GM18907 (cell line): ENCODE measurements at regions not wholly inside any gene's neighbourhood (a gene's known extent, or its start where the extent isn't known, plus 50 kb on each side); places are given as distances from the start of the nearest gene placed in this dataset.
"Not testable (repeated sequence)": the region's sequence is repeated elsewhere in the genome, so short reads cannot be mapped to it uniquely, and the experiment has no call there.

Experiments used
- ATAC-seq: cut with Tn5 transposase; IDR thresholded peaks from one replicate; pipeline ENCODE4 v1.9.1; 2021; ENCODE audit warnings: mild to moderate bottlenecking, moderate library complexity; ENCODE audit not compliant: unreplicated experiment

DNA sequence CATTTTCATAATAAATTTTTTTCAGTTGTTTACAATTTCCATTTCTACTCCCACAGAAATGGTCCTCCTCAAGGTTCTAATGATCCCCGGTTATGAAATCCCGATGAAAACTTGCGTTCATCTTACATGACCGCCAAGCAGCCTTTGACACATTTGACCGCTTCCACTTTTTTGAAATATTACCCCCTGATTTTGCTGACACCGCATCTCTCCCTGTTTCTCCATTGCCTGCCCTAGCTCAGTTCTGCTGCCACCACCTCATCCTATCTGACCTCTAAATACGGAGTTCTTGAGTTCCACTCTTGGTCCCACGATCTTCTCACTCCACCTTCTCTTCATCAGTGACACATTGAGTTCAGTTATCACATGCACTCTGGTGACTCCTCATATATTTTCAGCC lies 74.1 kb downstream of the SLC35B3 start:
- no peak for ATAC-seq

GRCh38 chr6:8352966-8353340 lies 82.4 kb downstream of the SLC35B3 start:
- ATAC-seq = no peak

GRCh38 chr6:8352335-8352965 lies 82.9 kb downstream of the SLC35B3 start:
- no peak for ATAC-seq

- no peak for ATAC-seq
Observed at GRCh38 chr6:8343600-8343999, 91.7 kb downstream of the SLC35B3 start.

GRCh38 chr6:8342241-8342819 lies 93.0 kb downstream of the SLC35B3 start:
- ATAC-seq = no peak

- ATAC-seq = no peak
Observed at GRCh38 chr6:8337147-8337546, 98.2 kb downstream of the SLC35B3 start.

- no peak for ATAC-seq
Observed at GRCh38 chr6:8336406-8337057, 98.8 kb downstream of the SLC35B3 start.

DNA sequence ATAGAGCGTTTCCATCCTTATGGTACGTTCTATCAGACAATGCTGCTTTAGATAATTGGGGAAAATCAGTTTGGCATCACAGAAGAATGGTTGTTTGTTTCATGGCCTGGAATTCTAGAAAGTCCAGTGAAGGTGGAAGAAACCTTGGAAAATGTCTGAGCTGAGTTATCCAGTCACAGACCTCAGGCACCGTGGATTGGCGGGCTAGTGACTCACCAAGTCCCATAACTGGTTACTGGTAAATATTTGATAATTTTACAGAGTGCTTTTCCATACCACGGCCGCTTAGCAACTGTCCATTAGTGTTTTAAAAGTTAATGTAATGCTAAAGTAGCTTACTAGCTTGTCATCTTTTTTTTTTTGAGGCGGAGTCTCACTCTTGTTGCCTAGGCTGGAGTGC lies 99.4 kb downstream of the SLC35B3 start:
- ATAC-seq = no peak

DNA sequence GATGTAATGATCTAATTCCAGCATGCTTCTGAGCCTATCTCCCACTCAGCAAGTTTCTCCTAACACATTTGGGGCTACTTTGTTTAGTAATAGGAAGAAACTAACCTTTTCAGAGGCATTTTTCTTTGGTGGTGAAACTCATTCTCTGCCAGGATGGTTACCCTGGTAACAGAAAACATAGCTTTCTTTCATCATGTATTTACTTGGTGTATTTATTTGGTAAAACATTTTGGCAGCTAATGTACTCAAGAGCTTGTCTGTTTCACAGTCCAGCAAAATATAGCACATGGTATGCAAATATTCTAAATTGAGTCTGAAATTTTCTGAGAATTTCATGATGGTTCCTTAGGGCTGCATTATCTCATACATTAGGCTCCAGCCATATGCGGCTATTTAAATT lies 100.0 kb downstream of the SLC35B3 start:
- no peak for ATAC-seq

DNA sequence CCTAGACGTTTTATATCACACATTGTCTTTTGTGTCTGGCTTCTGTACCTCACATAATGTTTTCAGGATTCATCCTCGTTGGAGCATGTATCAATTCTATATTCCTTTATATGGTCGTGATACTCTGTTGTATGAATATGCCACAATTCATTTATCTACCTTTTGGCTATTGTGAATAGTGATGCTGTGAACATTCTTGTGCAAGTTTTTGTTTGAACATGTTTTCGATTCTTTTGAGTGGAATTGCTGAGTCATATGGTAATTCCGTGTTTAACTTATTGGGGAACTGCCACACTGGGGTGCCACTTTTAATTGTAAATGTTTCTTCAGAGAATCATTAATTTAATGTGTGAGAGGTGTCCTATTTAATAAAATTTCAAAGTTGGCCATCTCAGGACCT lies 101.2 kb downstream of the SLC35B3 start:
- ATAC-seq = no peak

- no peak for ATAC-seq
Observed at GRCh38 chr6:8329562-8329961, 105.8 kb downstream of the SLC35B3 start.

DNA sequence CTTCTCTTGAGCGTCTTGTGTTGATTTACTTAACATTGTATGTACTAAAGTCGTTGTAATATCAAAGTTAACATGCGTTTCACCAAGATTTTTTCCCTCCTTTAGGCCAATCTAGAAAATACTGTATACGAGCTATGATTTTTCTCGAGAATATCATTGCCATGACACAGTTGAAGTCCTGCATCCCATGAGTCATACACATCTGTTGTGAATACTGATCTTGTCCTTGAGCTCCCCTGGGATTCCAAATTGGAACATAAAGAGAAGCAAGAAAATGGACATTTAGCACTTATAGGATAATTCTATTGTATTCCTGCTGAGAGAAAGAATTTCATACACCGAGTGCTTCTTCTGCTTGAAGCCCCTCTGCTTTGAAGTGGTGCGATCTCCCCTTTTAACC lies 109.6 kb downstream of the SLC35B3 start:
- no peak for ATAC-seq

- ATAC-seq = no peak
Observed at GRCh38 chr6:8322659-8323058, 112.7 kb downstream of the SLC35B3 start.

GRCh38 chr6:8321671-8322404 lies 113.5 kb downstream of the SLC35B3 start:
- ATAC-seq = no peak

GRCh38 chr6:8315154-8315553 lies 120.2 kb downstream of the SLC35B3 start:
- no peak for ATAC-seq

GRCh38 chr6:8301502-8301901 lies 133.8 kb downstream of the SLC35B3 start:
- ATAC-seq = no peak

- no peak for ATAC-seq
Observed at GRCh38 chr6:8299034-8299433, 136.3 kb downstream of the SLC35B3 start.

GRCh38 chr6:8282946-8283345 lies 152.4 kb downstream of the SLC35B3 start:
- ATAC-seq = not testable (repeated sequence)

- ATAC-seq = no peak
Observed at GRCh38 chr6:8282380-8282779, 153.0 kb downstream of the SLC35B3 start.

GRCh38 chr6:8279041-8279805 lies 156.1 kb downstream of the SLC35B3 start:
- no peak for ATAC-seq

- ATAC-seq = no peak
Observed at GRCh38 chr6:8278562-8278961, 156.8 kb downstream of the SLC35B3 start.
